NCI-H345 treated with DMSO at 0.1 percent for 48 hours (cell line): ENCODE measurements at regions not wholly inside any gene's neighbourhood (a gene's known extent, or its start where the extent isn't known, plus 50 kb on each side); places are given as distances from the start of the nearest gene placed in this dataset.
A peak's percentile ranks its signal among the peaks of the same experiment; 100 is the strongest.
"Not testable (repeated sequence)": the region's sequence is repeated elsewhere in the genome, so short reads cannot be mapped to it uniquely, and the experiment has no call there.

Experiments used
- DNase-seq: peaks from one replicate; lab custom pipeline; 2025; ENCODE audit not compliant: unreplicated experiment; lab: John Stamatoyannopoulos, UW

DNA sequence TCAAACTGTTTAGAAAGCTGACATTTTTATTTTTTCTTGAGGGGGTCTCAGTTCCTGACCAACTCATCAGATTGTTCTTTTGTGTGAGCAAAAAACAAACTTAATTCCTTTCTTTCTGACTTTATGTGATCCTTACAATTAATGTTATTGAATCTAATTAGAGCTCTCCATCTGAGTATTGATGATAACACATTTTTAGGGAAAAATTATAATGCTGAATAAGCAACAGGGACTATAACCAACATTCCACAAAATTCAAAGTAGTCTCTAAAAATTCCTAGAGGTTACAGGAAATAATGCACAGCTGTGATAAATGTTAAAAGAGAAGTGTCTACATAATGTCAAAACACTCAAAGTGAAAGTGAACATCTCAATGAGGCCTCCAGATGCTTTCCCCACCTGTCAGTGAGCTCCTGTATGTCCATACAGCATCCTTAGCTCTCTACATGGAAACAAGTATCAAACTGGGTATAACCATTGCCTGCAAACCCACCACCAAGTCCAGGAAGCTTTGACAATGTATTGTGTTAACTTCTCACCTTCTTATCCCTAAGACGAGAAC lies 786.0 kb upstream of the SLC39A10 start:
- DNase-seq: no peak

DNA sequence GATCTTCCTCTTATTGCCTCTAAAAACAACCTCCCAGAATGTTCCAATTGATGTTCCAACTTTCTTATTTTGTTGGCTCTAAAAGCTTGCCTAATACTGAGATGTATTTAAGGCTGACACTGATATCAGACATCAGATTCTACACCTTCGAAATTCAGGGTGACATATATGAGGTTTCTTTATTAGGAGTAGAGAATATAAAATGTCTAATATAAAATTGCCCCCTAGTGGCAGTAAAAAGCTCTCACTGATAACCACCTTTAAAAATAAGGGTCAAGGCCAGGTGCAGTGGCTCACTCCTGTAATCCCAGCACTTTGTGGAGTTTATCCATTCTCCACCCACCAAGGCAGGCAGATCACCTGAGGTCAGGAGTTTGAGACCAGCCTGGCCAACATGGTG lies 789.7 kb upstream of the SLC39A10 start:
- peak; percentile 22 for DNase-seq

DNA sequence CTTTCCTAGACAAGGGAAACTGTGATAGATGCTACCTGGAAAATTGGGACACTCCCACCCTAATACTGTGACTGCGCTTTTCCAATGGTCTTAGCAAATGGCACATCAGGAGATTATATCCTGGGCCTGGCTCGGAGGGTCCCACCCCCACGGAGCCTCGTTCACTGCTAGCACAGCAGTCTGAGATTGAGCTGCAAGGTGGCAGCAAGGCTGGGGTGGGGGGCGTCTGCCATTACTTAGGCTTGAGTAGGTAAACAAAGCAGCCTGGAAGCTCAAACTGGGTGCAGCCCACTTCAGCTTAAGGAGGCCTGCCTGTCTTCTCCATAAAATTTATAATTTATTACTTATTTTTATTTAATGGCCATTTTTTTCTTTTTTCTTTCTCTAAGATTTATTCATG lies 802.1 kb upstream of the SLC39A10 start:
- DNase-seq: no peak

DNA sequence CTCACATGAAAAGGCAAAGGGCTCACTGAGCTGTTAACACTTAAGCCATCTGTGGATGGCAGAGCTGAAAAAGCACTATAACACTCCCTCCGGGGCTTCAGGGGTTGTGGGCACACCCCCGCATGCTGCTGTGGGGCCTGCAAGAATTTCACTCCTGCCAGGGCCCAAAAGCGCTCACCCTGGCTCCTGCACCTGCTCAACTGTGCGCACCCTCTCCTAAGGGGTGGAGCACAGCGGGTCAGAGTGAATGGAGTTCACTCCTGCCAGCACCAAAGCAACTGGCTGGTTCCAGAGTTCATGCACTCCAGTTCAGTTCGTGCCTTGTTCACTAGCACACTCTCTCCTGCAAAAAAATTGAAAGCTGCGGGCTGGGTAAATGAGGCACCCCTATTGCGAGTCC lies 814.2 kb upstream of the SLC39A10 start:
- no peak for DNase-seq

DNA sequence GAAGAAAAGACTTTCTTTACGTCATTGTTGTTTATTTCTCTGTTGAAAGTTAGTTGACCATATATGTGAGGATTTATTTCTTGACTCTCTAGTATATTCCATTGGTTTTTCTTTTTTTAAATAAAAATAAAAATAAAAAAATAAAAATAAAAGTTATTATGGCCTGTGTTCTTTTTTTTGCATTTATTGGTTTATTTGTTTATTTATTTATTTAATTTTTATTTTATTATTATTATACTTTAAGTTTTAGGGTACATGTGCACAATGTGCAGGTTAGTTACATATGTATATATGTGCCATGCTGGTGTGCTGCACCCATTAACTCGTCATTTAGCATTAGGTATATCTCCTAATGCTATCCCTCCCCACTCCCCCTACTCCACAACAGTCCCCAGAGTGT lies 822.7 kb upstream of the SLC39A10 start:
- DNase-seq: not testable (repeated sequence)

DNA sequence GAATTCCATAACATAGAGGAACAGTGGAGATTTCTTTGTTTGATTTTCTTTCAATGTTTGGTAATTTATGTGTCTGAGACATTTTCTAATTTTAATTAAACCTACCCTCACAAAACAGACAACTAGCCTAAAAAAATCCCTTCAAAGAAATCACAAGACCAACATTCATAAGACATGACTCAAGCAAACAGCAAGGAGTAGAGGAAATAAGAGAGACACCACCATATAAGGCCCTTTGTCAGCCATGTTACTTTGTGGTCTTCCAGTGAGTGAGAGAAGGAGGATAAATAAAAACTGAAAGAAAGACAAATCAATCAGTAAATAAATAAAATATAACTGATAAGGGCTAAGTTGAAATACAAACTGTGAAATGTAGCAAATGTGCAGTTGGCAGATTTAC lies 830.8 kb upstream of the SLC39A10 start:
- DNase-seq: no peak

DNA sequence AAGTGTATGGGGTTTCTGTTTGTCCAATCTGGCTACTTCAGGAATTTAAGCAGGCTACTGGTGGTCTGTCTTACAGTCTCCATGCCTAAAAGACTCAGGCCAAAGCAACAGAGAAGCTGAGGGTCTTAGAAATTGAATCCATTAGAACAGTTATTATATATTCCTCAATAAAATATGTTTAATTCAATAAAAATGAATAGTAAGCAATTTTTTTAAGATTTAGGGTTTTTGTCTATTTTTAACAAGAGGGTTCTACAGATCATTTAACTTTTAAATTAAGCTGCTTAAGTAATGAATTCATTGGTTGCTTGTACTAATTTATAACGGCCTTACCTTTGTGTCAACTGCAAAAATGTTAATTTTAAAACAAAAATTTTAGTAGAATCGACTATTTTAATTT lies 832.6 kb upstream of the SLC39A10 start:
- DNase-seq: no peak

GRCh38 chr2:194822657-194823056 lies 834.4 kb upstream of the SLC39A10 start:
- DNase-seq: no peak

DNA sequence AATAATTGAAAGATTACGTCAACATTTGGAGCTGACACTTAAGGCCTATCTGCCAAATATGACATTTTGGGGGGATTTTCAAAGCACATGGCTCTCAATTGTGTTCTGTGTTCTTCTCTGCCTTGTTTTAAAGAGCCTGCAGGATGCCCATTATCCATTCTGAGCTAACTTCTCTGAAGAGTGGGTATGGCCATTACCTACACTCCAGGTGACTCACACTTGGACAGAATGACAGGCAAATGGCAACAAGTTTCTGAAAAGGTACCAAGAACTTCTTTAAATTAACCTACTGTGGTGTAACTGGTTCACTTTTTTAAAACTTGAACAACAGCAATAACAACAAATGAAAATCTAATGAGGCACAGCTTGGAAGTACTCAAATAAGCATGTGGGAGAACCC lies 834.9 kb upstream of the SLC39A10 start:
- no peak for DNase-seq

GRCh38 chr2:194819367-194819766 lies 837.7 kb upstream of the SLC39A10 start:
- DNase-seq: no peak

- DNase-seq: no peak
These were observed 841.6 kb upstream of the SLC39A10 start for GRCh38 chr2:194815475-194815874.

GRCh38 chr2:194802589-194802988 lies 854.4 kb upstream of the SLC39A10 start:
- DNase-seq: no peak

- not testable (repeated sequence) for DNase-seq
These were observed 870.0 kb upstream of the SLC39A10 start for GRCh38 chr2:194787071-194787470.

- not testable (repeated sequence) for DNase-seq
These were observed 885.6 kb upstream of the SLC39A10 start for GRCh38 chr2:194771394-194771793.

- DNase-seq: no peak
These were observed 888.0 kb upstream of the SLC39A10 start for GRCh38 chr2:194769030-194769429.

DNA sequence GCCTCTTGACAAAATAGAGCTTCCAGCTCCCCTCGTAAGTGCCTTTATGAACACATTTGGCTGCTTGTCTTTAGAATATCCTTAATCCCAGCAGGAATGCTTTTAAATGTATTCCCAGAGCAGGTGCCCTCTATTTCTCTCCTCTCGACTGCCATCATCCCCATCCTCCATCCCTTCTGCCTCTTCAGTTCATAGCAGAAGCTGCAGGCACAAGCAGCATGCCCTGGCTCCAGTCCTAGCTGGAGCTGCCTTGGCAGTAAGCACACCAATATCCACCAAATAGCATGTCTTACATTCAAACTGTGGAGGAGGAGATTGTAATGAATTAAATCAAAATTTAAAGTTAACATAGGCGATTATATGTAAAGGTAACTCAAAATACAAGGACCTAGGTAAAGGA lies 891.3 kb upstream of the SLC39A10 start:
- peak; percentile 10 for DNase-seq

GRCh38 chr2:194750926-194751325 lies 906.1 kb upstream of the SLC39A10 start:
- DNase-seq: no peak

DNA sequence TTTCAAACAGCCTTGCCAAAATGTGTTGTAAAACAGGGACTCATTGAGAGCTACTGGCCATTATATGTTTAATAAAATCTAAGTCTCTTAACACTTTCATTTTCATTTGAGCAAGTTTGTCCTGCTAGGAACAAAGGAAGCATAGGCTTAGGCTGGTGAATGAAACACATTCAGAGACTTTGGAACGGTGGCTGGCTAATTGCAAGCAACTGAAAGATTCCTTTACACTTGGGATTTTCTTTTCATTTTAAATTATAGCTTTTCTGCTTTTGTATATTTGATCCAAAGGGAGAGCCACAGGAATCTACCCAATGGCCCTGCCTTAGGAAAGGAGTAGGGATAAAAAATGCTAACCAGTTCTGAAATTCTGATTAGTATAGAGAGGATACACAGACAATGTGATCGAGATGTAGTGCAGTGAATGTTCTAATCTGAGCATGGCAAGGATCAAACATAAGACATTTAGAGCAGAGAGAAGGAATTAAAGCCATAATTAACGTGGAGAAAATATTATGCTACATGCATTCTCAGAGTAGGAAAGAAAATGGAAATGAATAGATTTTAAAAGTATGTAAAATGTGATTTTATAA lies 911.4 kb upstream of the SLC39A10 start:
- DNase-seq: no peak

DNA sequence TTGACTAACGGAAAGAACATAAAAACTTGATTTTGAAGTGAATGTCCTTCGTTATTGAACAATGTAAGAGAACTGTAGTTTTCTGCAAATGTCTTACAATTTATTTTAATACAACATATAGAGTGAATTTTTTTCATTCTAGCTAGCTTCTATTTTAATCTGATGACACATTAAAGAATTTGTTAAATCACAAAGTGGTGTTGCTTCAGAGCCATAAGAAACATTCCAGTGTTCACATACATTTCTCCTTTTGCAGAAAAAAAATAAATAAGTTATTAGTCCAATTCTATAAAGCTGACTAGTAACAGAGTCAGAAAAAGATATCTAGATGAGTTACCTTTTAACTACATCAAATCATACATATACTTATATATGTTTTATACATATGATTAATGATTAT lies 914.3 kb upstream of the SLC39A10 start:
- DNase-seq: no peak

GRCh38 chr2:194739217-194739616 lies 917.8 kb upstream of the SLC39A10 start:
- DNase-seq: no peak

GRCh38 chr2:194735837-194736542 lies 921.0 kb upstream of the SLC39A10 start:
- no peak for DNase-seq

DNA sequence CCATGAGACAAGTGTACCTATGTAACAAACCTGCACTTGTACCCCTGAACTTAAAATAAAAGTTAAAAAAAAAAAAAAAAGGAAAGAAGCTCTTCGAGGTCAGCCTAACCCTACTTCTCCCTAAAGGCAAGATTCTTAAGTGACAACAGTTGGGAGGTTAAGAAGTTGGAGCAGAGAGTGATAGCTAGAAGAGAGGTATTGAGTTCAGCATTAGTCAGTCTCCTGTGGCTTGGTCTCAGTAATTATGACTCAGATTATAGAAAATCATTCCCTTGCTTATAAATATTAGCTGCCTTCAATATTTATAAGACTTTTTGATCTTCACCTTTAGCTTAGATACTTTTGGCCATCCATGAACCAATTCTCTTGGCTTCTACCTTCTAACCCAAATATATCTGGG lies 926.8 kb upstream of the SLC39A10 start:
- DNase-seq: no peak

- no peak for DNase-seq
These were observed 931.9 kb upstream of the SLC39A10 start for GRCh38 chr2:194725169-194725568.
